Left ventricle myocardium inferior (tissue), 1 donor: ENCODE measurements at regions not wholly inside any gene's neighbourhood (a gene's known extent, or its start where the extent isn't known, plus 50 kb on each side); places are given as distances from the start of the nearest gene placed in this dataset.

Experiments
- DNase-seq: peaks from one replicate; pipeline ENCODE4 v3.0.0-alpha.2; 2020
- H3K27ac ChIP-seq: fragments of 200-600 bp; replicated peaks from 2 replicates; pipeline ENCODE4 v1.8.0; 2021
- H3K27me3 ChIP-seq: fragments of 200-600 bp; 2 replicates; pipeline ENCODE4 v1.8.0; 2021; ENCODE audit warnings: low read depth
- H3K36me3 ChIP-seq: fragments of 200-600 bp; 2 replicates; pipeline ENCODE4 v1.8.0; 2021
- H3K4me1 ChIP-seq: fragments of 200-600 bp; 2 replicates; pipeline ENCODE4 v1.8.0; 2021
- H3K4me3 ChIP-seq: fragments of 200-600 bp; 2 replicates; pipeline ENCODE4 v1.8.0; 2021; ENCODE audit warnings: mild to moderate bottlenecking, moderate library complexity
- H3K9me3 ChIP-seq: fragments of 200-600 bp; replicated peaks from 2 replicates; pipeline ENCODE4 v1.8.0; 2021
- CTCF ChIP-seq: fragments of 200-600 bp; IDR thresholded peaks from 2 replicates; pipeline ENCODE4 v1.8.0; 2021; ENCODE audit warnings: antibody characterized with exemption, mild to moderate bottlenecking, borderline replicate concordance
- intact Hi-C: fragments of 100-400 bp; cut with micrococcal nuclease; formaldehyde crosslinking; loops from one replicate; pipeline ENCODE4 v1.11.0; 2022
- donor health status: DM: no; HTN: yes; CAD: no; lungs with severe emphysema.

DNA sequence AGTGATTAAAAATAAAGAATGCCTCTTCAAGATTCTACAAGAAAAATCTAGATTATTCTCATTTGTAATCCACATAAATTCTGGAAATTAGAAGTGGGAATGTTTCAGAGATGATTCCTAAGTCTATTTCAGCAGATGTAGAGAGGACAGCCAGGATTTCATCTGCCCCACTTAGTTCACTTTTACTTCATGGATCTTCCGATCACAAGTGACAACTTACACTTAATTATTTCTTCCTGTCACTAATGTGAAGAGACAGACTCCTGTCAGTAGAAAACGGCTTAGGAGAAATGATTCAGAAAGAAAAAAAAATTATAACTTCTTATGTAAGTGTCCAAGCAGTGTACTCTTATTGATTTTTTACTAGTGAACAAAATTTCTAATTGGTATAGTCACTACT, 368.2 kb upstream of the SMIM30 start:
- no peaks in the 10 kb centered on the region for H3K36me3 ChIP-seq

DNA sequence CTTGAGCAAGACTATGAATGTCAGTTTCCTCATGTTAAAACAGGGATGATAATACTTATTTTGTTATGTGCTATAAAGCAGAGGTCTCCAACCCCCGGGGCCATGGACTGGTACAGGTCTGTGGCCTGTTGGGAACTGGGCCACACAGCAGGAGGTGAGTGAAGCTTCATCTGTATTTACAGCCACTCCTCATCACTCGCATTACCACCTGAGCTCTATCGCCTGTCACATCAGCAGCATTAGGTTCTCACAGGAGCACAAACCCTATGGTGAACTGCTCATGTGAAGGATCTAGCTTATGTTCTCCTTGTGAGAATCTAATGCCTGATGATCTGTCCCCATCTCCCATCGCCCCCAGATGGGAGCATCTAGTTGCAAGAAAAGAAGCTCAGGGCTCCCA, 365.3 kb upstream of the SMIM30 start:
- H3K27ac ChIP-seq: no peak overlapping the region
- peaks cover 40% of the 10 kb centered on the region for H3K9me3 ChIP-seq
- no peak overlapping the region for H3K4me3 ChIP-seq
- no peaks in the 10 kb centered on the region for H3K36me3 ChIP-seq
- H3K4me1 ChIP-seq: no peaks in the 10 kb centered on the region
- no peak for DNase-seq
- intact Hi-C loops: no loop called here
- H3K27me3 ChIP-seq: no peaks in the 10 kb centered on the region
- TF ChIP-seq CTCF: no peak

More for the DNA sequence above, 368.2 kb upstream of the SMIM30 start:
- Histone ChIP-seq H3K9me3 (peaks cover 40% of the 10 kb centered on the region), H3K4me3 (no peak overlapping the region), H3K27me3 (no peaks in the 10 kb centered on the region), H3K4me1 (no peaks in the 10 kb centered on the region), H3K27ac (no peak overlapping the region)
- DNase-seq: no peak
- TF ChIP-seq CTCF: no peak
- intact Hi-C loops: no loop called here

DNA sequence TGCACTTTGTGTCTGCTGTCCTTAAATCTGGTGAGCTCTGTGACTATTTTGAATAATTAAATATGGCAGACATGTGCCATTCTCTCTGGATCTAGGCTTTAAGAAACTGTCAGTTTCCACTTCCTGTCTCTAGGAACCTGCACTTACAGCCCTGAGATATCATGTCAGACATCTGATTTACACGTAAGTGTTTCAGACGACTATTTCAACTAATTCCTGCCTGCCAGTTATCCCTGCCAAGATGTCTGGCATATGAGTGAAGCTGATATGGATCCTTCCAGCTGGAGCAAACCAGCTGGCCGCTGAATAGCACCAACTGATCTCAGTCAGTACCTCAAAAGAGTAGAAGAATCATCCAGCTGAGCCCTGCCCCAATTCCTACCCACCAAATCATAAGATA, 362.2 kb upstream of the SMIM30 start:
- H3K9me3 ChIP-seq: peaks cover 28% of the 10 kb centered on the region
- DNase-seq: no peak
- no peak overlapping the region for H3K4me3 ChIP-seq
- intact Hi-C loops: no loop called here
- H3K4me1 ChIP-seq: no peaks in the 10 kb centered on the region
- H3K27me3 ChIP-seq: no peaks in the 10 kb centered on the region
- no peak for TF ChIP-seq CTCF
- no peaks in the 10 kb centered on the region for H3K36me3 ChIP-seq
- no peak overlapping the region for H3K27ac ChIP-seq

- intact Hi-C loops: no loop called here
- Histone ChIP-seq H3K4me3 (no peak overlapping the region), H3K9me3 (peaks cover 16% of the 10 kb centered on the region), H3K27me3 (no peaks in the 10 kb centered on the region), H3K27ac (no peak overlapping the region), H3K4me1 (no peaks in the 10 kb centered on the region), H3K36me3 (no peaks in the 10 kb centered on the region)
- no peak for DNase-seq
- no peak for TF ChIP-seq CTCF
These were observed 345.9 kb upstream of the SMIM30 start for GRCh38 chr7:113464096-113464855.

DNA sequence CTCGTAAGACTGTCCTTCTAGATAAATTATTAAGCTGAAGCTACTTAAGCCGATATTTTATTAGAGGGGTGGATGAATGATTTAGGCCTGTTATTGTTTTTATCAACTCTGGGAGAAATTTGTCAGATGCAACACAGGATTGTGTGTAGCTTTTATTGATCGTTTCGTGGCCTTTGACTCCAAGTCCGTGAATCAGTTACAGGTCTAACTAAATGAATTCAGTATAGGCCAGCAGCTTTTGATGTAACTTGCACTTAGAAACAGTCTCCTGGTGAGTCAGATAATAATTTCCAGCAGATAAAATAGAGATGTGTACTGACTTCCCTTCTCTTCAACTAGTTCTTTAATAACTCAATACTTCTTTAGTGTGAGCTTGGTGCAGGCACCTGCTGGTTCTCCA, 341.7 kb upstream of the SMIM30 start:
- no peaks in the 10 kb centered on the region for H3K4me1 ChIP-seq
- H3K27ac ChIP-seq: no peak overlapping the region
- DNase-seq: no peak
- H3K9me3 ChIP-seq: no peaks in the 10 kb centered on the region
- no peaks in the 10 kb centered on the region for H3K27me3 ChIP-seq
- H3K4me3 ChIP-seq: no peak overlapping the region
- H3K36me3 ChIP-seq: no peaks in the 10 kb centered on the region
- intact Hi-C loops: no loop called here
- no peak for TF ChIP-seq CTCF
